LHCN-M2 (cell line): ENCODE measurements at regions not wholly inside any gene's neighbourhood (a gene's known extent, or its start where the extent isn't known, plus 50 kb on each side); places are given as distances from the start of the nearest gene placed in this dataset.

Experiments used
- DNase-seq: peaks from one replicate; pipeline ENCODE4 v3.0.0-alpha.2; 2012; ENCODE audit warnings: low read depth

DNA sequence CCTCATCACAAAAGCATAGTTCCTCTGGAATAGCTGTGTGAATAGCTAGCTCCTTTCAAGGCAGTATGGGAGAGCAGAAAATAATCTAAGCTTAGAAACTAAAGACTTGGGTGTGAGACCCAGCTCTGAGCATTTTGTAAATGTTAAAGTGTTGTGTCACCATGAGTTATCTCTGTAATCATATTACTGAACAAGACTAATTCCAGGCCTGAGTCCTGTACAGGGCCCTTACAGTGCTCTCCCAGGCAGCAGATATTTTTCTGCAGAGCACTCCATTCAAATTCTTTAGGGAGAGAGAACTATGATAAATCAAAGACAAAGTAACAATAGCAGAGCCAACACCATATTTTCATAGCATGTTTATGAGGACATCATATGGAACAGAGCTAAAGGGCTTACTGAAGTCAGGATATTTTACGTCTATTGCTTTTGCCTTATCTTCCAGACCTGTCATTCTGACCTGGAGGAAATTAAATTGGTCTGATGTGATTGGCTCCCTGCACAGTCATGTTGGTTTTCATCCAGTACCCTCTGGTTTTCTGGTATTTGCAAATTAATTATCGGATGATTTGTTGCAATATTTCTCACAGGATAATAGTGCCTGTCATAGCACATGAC lies 172.6 kb upstream of the PPP2R3A start:
- no peak for DNase-seq

DNA sequence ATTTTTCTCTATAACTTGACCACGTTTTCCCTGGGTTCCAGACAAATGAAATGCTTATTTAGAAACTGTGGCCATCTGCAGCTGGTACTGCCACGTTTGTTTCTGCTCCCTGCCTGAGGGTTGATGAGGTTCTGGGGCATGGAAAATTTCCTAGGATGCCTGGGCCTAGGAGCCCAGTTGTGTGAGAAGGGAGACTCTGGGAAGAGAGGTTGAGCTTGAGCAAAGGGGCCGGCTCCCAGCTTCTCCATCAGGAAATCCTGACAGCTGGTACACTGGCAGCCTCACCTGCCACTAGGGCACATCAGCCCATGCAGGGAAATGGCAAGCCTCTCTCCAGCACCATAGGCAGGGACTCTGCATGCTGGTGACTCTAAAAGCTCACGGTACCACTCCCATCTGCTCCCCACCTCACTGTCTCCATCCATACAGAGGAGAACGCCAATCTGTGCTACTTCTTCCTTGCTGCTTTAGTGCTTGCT lies 165.4 kb upstream of the PPP2R3A start:
- no peak for DNase-seq

DNA sequence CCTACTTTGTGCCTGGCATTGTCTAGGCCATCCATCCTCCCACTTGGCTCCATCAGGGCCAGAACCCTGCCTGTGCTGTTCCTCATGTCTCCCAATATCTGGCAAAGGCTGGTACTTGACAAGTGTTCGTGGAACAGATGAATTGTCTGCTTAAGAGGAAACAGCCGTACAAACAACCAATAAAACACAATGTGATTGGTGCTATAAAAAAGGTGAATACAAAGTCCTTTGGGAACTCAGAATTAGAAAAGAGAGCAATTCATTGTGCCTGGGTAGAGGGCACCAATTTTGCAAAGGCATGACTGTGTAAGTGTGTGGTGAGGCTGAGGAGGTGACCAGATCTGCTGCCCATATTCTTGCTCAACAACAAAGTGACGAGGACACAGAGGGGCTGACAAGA lies 164.5 kb upstream of the PPP2R3A start:
- no peak for DNase-seq

DNA sequence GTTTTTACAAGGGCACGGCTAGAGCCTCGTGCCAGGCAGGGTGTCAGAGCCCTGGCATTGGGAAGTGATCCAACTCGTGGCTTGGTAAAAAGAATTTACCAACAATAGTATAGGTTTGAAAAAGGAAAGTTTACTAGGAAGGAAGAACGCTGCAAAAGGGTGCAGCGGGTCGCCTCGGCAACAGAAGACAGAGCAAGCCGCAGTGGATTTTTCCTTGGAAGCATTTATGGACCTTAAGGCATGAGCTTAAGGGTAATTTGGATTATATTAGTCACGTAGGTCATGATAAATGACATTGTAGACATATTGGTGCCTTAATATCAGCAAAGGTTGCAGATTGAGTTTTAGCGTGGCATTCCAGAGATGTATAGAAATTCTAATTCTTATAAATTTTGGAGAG lies 163.4 kb upstream of the PPP2R3A start:
- DNase-seq = no peak

DNA sequence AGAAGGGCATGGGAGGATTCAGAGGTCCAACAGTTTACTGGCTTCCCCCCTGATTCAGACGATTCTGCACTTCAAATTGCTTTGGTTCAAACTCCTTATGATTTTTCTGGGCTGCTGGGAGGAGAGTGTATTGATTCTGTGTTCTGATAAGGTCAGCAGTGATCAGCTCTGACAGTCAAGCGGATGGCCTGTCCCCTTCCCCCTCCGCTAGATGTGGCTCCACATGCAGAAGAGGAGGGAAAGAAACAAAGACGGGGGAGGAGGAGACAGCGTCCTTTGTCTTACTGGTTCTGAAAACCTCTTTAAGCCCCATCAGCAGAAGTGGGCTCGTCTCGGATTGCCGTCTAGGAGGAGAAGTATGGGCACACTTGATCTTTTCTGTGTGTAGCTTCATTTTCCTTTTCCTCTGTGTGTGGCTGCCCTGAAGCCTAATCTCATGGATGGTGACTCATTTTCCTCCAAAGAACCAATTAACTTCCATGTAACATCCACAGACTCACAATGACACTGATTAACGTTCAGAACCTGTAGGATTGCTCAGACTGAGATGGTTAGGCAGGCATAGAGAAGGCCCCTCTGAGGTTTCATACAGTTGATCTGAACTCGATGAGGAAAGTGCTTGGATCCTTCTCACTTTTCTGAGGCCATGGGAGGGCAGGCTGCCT lies 162.4 kb upstream of the PPP2R3A start:
- peak; percentile 37 for DNase-seq

DNA sequence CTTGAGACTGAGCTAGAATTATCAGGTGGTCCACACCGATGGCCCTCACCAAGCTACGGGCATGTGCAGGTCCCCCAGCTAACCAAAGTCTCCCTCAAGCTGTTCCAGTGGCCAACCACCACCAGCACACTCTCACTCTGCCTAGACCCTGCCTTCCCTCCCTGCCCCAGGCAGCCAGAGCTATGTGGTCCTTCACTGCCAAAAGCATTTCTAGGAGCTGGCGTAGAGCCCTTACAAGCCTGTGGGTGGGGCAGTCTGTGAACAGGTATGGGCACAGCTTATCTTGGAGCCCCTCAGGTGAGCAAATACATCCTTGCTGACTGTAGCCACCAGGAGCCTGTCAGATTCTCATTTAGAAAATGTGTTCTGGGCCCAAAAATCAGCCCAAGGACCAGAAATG lies 159.8 kb upstream of the PPP2R3A start:
- no peak for DNase-seq

DNA sequence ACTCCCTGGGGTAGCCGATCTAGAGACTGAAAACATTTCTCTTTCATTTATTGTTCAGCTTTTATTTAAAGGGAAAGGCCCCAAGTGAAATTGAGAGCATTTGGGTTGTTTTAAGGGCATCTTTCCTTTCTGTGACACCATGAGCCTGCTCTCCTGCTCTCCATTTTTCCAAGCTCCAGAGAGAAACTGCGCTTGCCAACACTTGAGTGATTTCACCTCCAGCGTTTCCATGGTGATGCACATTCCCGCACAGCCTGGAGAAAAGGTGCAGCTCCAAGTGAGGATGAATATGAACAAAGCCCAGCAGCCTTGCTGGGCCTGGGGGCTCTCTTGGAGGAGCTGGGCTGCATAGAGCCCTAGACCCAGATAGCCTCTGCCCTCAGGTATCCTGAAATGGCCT lies 159.2 kb upstream of the PPP2R3A start:
- no peak for DNase-seq

DNA sequence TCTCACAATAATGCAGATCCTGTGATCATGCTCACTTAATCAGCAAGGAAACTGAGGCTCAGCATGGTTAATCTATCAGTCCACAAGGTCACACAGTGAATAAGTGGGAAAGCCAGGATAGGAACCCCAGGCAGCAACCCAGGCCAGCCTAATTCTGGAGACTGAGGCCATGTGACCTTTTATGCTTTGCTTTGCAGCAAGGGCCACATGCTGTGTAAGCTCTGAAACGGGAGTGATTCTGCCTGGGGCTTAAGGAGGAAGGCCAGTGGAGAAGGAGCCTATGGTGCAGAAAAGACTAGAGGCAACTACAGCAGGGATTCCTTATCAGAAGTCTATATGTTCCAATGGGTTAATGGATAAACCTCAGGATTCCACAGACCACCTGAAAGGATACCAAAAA lies 157.6 kb upstream of the PPP2R3A start:
- no peak for DNase-seq

DNA sequence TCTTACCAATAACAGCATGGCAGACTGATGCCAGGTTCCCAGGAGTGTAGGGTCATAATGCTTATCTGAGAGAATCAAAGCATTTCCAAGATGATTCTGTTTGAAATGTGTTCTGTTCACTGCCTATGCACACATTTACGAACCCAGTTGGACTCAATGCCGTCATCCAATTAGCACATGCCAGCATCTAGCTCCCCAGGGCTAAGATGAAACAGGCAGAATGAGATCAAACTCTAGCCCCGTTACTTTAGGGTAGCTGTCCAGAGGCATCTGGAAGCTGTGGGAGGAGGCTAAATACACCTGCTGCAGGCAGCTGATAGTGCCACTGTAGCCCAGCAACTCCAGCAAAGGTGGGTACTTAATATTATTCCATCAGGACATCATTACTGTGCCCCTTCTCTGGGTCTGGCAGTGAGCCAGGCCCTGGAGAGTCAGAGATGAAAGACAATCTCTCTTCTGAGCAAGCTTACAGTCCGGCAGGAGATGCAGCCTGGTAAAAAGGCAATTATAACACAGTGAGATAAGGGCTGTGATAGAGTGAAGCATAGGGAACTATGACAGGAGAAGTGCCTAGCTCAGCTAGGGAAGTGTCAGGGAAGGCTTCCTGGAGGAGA lies 156.4 kb upstream of the PPP2R3A start:
- no peak for DNase-seq

DNA sequence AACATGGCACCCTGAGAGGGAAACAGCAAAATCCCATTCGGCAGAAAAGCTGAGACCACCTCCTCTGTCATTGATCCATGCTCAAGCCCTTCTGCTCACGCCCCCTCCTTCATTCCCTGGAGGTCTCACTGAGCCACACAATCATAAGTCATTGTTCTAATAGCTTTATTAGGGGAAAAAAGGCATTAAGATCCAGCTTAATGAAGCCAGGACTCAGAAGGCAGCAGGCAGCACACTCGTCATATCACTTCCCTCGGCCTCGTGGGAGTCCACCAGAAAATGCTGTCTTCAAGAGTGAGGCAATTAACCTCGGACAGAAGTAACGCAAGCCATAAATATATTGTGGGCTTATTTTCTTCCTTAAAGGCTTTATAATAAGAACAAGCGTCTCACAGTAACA lies 153.9 kb upstream of the PPP2R3A start:
- no peak for DNase-seq

DNA sequence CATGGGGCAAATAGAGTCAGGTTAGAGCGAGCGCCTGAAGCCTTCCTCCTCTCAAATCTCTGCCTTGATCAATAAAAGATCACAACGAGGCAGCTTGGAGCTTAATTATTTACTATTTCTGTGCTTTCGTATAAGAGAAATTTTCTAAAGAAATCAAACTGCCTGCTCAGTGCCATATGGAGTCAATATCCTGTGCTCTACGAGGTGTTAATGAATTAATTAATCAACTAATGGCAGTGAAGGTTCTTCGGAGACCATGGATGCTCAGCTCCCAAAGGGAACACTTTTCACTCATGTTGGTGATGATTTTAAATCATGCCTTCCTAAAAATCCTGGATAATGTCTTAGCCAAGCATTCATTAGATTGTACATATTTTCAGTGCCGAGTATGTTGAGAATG lies 153.5 kb upstream of the PPP2R3A start:
- DNase-seq = no peak

DNA sequence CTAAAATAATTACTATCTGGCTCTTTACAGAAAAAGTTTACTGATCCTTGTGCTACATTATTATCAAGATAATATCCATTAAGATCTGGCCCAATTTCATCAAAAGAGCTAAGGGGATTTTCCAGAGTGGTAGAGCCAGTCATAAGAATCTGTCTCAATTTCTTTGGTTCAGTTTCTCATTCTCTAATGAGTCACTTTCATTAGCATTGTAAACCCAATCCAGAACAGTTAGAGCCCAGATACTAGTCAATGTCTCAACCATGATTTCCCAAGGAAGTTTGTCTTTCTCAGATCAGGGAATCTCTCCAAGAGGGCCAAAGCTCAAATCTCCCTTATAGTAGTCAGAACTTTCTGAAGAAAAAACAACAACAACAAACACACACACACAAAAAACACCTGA lies 131.1 kb upstream of the PPP2R3A start:
- no peak for DNase-seq

DNA sequence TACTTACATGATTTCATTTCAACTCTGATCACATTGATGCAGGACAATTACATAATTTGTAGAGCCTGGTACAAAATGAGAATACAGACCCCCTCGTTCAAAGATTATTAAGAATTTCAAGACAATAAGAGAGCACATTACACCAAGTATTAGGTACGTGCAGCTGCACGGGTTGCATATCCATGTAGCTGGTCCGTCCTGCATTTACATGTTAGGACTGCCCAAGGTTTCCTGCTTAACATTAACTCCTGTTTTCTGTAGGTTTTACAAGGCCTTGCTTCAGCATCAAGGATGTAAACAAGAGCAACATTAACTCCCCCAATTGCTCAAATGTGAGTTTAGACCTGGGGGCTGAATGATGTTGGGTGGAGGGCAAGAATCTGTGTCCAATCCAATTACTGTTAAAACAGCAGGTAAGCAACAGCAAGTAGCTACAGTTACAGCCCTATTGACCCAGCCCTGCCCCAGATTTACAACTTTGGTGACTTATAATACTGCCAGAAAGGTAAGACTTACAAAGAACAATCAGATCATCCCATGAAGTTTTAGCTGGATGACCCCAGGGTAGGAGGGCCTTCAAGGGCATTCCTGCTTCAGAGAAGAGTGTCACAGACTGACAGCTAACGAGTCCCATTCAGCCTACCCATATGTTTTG lies 127.4 kb upstream of the PPP2R3A start:
- DNase-seq = no peak

DNA sequence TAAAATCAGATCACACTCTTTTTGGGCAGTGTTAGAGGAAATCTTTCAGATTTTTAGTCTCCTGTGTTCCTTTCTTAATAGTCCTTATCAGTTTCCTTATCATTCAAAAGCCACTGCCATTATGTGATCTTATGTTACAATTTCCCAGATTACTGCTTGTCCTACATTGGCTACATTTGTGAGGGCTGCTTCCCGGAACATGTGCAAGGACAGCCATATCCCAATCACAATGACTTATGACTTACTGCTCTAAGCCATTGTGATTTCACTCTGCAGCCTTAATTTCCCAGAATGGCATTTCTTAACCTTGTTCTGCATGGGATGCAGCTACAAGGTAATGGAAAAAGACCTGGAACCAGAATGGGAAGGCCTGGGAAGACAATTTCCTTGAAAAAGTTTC lies 125.1 kb upstream of the PPP2R3A start:
- no peak for DNase-seq

DNA sequence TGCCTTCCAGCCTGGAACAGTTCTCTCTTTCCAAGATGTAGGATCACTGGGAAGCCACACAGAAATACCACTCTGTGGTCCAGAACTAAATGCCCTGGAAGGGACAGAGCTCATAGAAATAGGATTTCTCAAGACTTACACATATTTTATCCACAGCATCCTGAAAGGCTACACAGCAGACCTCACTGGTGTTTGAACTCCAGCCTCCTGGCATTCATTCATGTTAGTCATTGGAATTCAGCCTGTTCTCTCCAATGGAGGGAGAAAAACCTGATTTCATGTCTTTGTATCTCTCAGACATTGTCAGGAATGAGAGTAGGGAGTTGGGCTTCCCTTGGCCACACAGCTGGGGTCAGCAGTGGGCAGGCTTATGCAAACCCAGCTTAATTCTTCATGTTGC lies 121.1 kb upstream of the PPP2R3A start:
- DNase-seq = no peak

DNA sequence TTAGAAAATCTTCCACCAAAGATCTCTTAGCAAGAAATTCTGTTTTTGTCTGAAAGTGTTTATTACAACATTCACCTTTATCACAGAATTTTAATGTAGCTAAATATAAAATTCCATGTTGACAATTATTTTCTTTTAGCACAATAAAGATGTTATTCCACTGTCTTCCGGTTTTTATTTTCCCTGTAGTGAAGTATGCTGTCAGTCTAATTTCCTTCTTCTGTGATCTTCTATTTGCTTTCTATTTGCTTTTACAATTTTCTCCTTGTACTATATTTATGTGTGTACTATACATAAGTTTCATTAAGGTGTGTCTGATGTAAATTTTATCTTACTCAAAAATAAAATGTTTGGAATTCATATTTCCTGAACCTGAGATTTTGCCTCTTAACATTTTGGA lies 117.5 kb upstream of the PPP2R3A start:
- DNase-seq = no peak

DNA sequence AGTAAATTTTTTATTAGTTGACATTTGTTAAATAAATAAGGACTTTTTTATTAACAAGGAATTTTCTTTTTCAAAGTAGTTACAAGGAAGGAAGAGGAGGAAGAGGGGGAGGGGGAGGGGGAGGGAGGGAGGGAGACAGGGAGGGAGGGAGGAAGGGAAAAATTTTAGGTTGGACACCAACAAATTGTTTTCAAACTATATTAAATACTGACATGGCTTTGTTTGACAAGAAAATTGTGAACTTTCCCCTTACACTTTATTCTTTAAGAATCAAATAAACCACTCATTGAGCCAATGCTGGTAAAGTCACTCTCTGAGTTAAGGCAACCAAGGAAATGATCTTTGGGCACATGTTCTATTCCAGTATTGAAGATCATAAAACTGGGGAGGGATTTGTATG lies 115.7 kb upstream of the PPP2R3A start:
- no peak for DNase-seq

DNA sequence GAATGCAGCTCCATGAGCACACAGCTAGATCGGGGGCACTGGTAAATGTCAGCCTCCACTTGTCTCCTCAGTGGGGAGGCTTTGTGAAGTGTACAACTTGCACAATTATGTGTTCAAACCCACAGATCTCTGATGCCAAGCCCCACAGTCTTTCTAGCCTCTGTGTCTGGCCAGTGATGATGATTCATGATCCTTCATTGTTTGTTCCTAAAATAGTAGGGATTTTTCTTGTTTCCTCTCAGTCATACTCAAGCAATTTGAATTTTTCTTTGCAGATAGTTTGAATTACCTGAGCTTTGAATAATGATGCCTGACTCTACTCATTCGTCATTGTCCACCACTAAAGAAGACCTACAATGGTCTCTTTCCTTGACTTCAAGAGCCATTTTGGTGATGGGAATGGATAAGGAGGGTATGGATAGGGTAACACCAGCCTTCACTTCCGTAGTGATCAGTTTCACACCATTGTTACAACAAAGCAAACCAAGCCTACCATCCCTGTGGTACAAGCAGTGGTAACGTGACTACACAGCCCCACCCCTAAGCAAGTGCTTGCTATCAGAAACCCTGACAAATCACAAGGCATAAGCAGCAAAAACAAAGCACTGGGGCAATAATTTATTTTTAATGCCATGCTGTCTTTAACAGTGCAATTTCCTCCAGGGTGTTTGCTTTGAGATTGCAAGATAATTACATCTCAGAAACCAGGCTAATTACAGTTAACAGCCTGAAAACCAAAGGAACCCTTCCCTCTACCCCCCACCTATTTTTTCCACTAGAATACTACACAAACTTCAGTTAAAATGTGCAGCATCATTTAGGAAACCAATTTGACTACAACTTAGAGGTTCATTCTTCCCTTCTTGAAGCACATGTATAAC lies 114.1 kb upstream of the PPP2R3A start:
- peak; percentile 61 for DNase-seq

DNA sequence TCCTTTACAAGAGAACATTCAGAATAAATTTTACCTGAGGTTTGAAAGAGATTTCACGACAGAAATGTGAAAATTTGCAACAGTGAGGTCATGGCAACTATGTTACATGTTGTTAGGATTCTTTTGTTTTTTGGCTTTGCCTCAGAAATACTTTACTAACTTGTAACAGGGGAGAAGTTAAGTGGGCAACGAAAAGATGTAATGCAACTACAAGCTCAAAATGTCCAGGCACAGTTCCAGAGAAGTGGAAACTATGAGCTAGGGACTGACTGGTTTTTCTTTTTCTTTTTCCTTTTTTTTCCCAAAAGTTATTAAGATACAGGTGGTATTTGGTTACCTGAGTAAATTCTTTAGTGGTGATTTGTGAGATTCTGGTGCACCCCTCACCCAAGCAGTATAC lies 111.5 kb upstream of the PPP2R3A start:
- no peak for DNase-seq

DNA sequence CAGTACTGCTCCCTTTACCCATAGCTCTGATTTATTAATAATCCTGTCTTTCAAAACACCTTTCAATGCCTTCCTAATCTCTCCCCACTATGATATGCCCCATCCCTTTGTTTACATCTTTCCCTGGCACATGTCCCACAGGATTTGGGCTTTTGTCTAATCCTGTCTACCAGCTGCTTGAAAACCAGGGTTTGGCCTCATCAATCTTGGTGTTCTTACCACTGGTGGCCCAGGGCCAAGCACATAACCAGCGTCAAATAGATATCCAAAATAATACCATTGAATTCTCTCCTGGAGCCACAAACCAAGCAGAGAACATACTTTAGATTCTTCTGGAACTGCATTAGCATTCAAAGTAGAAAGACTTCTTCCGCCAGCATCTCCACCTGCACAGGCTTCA lies 104.8 kb upstream of the PPP2R3A start:
- peak; percentile 79 for DNase-seq

DNA sequence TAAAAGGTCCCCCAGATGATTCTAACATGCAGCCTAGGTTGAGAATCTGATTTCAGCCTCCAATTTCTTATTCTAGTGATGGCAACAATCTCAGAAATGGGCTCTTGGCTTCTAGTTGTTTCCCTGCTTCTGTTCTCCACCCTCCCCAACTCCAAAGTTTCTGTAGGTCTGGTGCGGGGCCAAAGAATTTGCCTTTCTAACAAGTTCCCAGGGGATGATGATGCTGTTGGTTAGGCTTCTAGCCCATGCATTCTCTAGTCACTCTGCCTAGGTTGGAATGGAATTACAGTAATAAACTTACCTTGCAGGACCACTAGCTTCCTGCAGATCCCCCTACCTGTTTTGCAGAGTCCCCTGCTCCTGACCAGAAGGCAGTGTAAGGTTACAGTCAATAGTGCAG lies 103.2 kb upstream of the PPP2R3A start:
- DNase-seq = peak; percentile 25

DNA sequence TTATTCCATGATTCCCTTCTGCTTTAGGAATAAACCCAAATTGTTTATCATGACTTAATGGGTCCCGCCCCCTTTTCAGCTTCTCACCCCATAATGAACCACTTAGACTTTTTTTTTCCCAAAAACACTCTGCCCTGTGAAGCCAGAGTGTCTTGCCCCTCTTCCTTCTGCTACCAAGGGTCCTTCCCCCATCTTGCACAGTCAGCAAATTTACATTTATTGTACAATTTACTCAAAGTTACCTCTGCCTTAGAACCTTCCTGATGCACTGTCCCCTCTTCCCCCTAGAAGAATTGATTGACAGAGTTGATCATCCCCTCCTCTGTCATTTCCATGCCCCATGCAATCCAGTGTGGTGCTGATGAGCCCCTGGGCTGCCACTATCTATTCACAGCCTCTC lies 101.5 kb upstream of the PPP2R3A start:
- no peak for DNase-seq
